Peyer's patch (tissue), 4 donors: ENCODE measurements at regions not wholly inside any gene's neighbourhood (a gene's known extent, or its start where the extent isn't known, plus 50 kb on each side); places are given as distances from the start of the nearest gene placed in this dataset.
"Not testable (repeated sequence)": the region's sequence is repeated elsewhere in the genome, so short reads cannot be mapped to it uniquely, and the experiment has no call there.

Source experiments
- POLR2A ChIP-seq, 2 donors: fragments of 450-650 bp; IDR thresholded peaks; one replicate each; pipeline ENCODE4 v1.5.1; 2017; ENCODE audit warnings: antibody characterized with exemption in 2 of 2, mild to moderate bottlenecking in 2 of 2, moderate library complexity in 2 of 2
- TF ChIP-seq, protein P1 (sequence below), 6 experiments: fragments of 450-650 bp in 4 of 6; fragments of 200-600 bp in 2 of 6; sonication (generic) in 1 of 6; IDR thresholded peaks; one replicate each; pipeline ENCODE4 v1.5.1; 2017 to 2019; ENCODE audit warnings: antibody characterized with exemption in 6 of 6, mild to moderate bottlenecking in 3 of 6, moderate library complexity in 1 of 6

DNA sequence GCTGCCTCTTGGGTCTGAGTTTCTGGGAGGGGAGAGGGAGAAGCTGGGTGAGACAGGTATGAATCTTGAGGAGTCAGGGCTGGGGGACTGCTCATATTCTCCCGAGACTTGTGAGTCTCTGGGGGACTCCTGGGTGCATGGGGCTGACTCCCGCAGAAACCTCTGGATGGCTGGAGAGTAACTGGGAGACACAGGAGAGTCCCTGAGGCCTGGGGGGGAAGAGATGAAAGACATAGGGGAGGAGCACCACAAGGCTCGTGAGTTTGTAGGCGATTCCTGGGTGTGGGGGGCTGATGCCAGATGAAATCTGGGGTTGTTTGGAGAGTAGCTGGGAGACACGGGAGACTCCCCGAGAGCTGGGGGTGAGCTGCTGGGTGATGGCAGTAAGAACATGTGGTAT is 120.4 kb upstream of the ANKRD30BL start:
- TF ChIP-seq, protein P1, sequence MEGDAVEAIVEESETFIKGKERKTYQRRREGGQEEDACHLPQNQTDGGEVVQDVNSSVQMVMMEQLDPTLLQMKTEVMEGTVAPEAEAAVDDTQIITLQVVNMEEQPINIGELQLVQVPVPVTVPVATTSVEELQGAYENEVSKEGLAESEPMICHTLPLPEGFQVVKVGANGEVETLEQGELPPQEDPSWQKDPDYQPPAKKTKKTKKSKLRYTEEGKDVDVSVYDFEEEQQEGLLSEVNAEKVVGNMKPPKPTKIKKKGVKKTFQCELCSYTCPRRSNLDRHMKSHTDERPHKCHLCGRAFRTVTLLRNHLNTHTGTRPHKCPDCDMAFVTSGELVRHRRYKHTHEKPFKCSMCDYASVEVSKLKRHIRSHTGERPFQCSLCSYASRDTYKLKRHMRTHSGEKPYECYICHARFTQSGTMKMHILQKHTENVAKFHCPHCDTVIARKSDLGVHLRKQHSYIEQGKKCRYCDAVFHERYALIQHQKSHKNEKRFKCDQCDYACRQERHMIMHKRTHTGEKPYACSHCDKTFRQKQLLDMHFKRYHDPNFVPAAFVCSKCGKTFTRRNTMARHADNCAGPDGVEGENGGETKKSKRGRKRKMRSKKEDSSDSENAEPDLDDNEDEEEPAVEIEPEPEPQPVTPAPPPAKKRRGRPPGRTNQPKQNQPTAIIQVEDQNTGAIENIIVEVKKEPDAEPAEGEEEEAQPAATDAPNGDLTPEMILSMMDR (IDR thresholded peaks at IDR 0.05) = not testable (repeated sequence)
- not testable (repeated sequence) for TF ChIP-seq POLR2A (IDR thresholded peaks at IDR 0.05)
